Adrenal gland (tissue), 9 donors: ENCODE measurements at regions not wholly inside any gene's neighbourhood (a gene's known extent, or its start where the extent isn't known, plus 50 kb on each side); places are given as distances from the start of the nearest gene placed in this dataset.

Experiments used
- DNase-seq, 7 donors: peaks; one replicate each; pipeline ENCODE4 v3.0.0-alpha.2; 2019 to 2020
- H3K27ac ChIP-seq, 5 donors: fragments of 200-600 bp; sonication (generic) in 4 of 5; 1 replicate in 3 of 5; 2 replicates in 2 of 5; pipeline versions ENCODE4 v1.5.1 to v1.8.0; 2016 to 2020; ENCODE audit warnings: mild to moderate bottlenecking in 1 of 5
- H3K27me3 ChIP-seq: fragments of 200-600 bp; 2 replicates; pipeline ENCODE4 v1.8.0; 2021
- H3K36me3 ChIP-seq, 2 donors: fragments of 200-600 bp; replicated peaks in 1 of 2; 1 replicate in 1 of 2; 2 replicates in 1 of 2; pipeline versions ENCODE4 v1.5.1 to v1.8.0; 2018 to 2022
- H3K4me1 ChIP-seq, 2 donors: fragments of 200-600 bp; replicated peaks in 1 of 2; 1 replicate in 1 of 2; 2 replicates in 1 of 2; pipeline versions ENCODE4 v1.5.1 to v1.8.0; 2018 to 2021
- H3K4me3 ChIP-seq, 4 donors: fragments of 200-600 bp; sonication (generic) in 3 of 4; one replicate each; pipeline ENCODE4 v1.5.1; 2016 to 2018
- H3K9me3 ChIP-seq, 3 donors: fragments of 200-600 bp; sonication (generic) in 1 of 3; replicated peaks in 1 of 3; 1 replicate in 2 of 3; 2 replicates in 1 of 3; pipeline versions ENCODE4 v1.5.1 to v1.8.0; 2016 to 2021
- POLR2A ChIP-seq, 2 donors: fragments of 450-650 bp; IDR thresholded peaks; one replicate each; pipeline ENCODE4 v1.6.1; 2017; ENCODE audit warnings: antibody characterized with exemption in 2 of 2, mild to moderate bottlenecking in 2 of 2, moderate library complexity in 1 of 2
- WGBS, 4 donors: extraction: QIAGEN DNeasy Blood & Tissue Kit in 2 of 4; methylation state at CpG; one replicate each; pipeline versions ENCODE4 v1.1.5 to v1.1.7; 2013 to 2017; 5-methylcytosine and 5-hydroxymethylcytosine counted together
- intact Hi-C, 2 donors: fragments of 100-400 bp; cut with DNase I; formaldehyde crosslinking; loops; one replicate each; pipeline versions ENCODE4 v1.14.1 to v1.15.0; 2022 to 2023
- TF ChIP-seq, protein P1 (sequence below), 6 experiments: fragments of 450-650 bp in 4 of 6; fragments of 200-600 bp in 2 of 6; sonication (generic) in 1 of 6; IDR thresholded peaks; 1 replicate in 5 of 6; 2 replicates in 1 of 6; pipeline versions ENCODE4 v1.5.1 to v1.8.0; 2016 to 2021; ENCODE audit warnings: antibody characterized with exemption in 6 of 6, mild to moderate bottlenecking in 2 of 6, moderate library complexity in 1 of 6
- donor health status: healthy with polysubstance abuse.
- donor health status: Bipolar disorder and iron deficiency.
- donor health status: DM: yes; HTN: yes; CAD: no.
- donor health status: DM: no; HTN: no; CAD: no.
- donor health status: DM: no; HTN: no; CAD: no.

DNA sequence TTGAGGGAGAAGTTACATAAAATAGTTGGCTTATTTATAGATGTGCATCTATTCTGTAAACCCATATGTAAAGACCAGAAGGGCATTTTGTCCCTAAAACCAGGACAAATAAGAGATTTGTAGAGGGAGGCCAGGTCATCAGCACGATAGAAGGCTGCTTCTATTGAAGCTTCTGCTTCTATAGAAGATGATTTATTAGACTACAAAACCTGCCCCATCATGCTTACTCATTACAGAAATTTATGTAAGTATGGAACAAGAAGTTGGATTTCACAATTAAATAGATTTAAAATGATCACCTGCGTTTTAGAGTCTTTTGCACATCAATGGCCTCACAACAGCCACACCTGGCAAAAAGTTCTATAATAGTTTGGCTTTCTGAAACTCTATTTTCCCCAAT is 183.5 kb downstream of the DUSP10 start:
- no peak overlapping the region for H3K27ac ChIP-seq
- no peaks in the 10 kb centered on the region for H3K9me3 ChIP-seq
- H3K4me1 ChIP-seq = no peaks in the 10 kb centered on the region
- no peak overlapping the region for H3K4me3 ChIP-seq
- H3K36me3 ChIP-seq = no peaks in the 10 kb centered on the region
- intact Hi-C loops = no loop called here
- WGBS, 4 donors = 66 to 85% (median 76%) methylated on average over 2 of the region's 2 CpGs
- no peaks in the 10 kb centered on the region for H3K27me3 ChIP-seq
- DNase-seq = no peak
- TF ChIP-seq, protein P1, sequence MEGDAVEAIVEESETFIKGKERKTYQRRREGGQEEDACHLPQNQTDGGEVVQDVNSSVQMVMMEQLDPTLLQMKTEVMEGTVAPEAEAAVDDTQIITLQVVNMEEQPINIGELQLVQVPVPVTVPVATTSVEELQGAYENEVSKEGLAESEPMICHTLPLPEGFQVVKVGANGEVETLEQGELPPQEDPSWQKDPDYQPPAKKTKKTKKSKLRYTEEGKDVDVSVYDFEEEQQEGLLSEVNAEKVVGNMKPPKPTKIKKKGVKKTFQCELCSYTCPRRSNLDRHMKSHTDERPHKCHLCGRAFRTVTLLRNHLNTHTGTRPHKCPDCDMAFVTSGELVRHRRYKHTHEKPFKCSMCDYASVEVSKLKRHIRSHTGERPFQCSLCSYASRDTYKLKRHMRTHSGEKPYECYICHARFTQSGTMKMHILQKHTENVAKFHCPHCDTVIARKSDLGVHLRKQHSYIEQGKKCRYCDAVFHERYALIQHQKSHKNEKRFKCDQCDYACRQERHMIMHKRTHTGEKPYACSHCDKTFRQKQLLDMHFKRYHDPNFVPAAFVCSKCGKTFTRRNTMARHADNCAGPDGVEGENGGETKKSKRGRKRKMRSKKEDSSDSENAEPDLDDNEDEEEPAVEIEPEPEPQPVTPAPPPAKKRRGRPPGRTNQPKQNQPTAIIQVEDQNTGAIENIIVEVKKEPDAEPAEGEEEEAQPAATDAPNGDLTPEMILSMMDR (IDR thresholded peaks at IDR 0.05) = no peak
- no peak for TF ChIP-seq POLR2A (IDR thresholded peaks at IDR 0.05)

DNA sequence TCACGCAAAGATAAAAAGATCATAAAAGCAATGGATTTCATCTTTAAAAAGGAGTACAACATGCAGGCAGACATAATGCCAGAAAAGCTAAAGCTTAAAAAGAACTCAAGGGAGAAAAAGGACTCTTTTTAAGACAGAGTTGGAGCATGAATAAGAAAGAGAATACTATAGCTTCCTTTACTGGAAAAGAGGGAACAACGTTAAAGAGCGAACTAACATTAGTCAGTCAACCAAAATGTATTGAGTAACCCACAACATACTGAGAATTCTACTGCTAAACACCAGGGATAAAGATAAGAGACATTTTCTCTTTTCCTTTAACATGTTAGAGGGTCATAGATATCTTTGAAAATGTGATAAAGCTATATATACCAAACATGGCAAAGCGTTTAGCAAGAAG is 182.0 kb downstream of the DUSP10 start:
- no peaks in the 10 kb centered on the region for H3K27me3 ChIP-seq
- peaks cover 0 to under 1% of the 10 kb centered on the region in 2 donors for H3K4me1 ChIP-seq
- intact Hi-C loops = no loop called here
- no peaks in the 10 kb centered on the region for H3K9me3 ChIP-seq
- no peak overlapping the region for H3K4me3 ChIP-seq
- DNase-seq = no peak
- WGBS, 4 donors = 67 to 80% (median 74%) methylated on average over 4 of the region's 4 CpGs
- TF ChIP-seq, protein P1 (IDR thresholded peaks at IDR 0.05) = no peak
- TF ChIP-seq POLR2A (IDR thresholded peaks at IDR 0.05) = no peak
- no peaks in the 10 kb centered on the region for H3K36me3 ChIP-seq
- H3K27ac ChIP-seq = no peak overlapping the region

DNA sequence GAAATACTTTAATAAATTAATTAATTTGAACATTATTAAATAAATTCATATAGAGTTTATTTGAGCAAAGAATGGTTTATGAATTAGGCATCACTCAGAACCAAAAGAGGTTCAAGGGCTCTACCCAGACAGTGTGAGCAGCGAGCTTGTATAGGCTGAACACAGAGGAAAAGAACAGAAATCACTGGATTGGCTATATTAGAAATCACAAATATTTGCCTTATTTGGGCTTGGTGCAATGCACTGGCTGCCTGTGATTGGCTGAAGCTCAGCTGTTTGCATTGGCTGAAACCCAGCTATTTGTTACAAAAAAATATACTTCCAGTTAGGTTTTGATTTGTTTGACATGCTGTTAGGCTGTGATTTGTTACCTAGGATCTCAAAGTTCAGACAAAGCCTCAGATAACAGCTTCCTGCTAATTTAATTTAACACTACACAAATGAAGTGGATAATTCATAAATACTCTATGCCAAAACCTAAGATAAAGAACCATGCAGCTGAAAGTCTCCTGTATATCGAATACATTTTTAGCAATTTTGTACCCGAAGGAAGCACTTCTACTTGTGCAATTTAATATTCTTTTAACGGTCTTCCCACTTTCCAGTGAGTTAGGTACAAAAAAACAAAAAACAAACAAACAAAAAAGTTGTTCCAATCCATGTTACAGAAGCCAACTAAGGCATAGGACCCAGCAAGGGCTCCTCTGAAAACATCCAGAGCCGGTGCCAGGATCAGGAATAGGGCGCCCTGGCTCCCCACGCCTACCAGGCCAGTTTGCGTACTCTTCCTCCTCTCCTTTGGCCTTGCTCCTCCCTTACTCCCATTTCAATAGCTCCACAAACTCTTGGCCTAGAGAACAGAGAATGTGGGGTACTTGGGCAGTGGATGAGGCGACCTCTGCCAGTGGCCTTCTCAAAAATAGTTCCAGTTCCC is 179.1 kb downstream of the DUSP10 start:
- intact Hi-C loops = no loop called here
- Histone ChIP-seq H3K9me3 (no peaks in the 10 kb centered on the region), H3K4me1 (peaks cover 4 to 14% of the 10 kb centered on the region in 2 donors), H3K4me3 (no peak overlapping the region), H3K27ac (peak overlapping the region in 1 of 5 donors; percentile 50), H3K27me3 (no peaks in the 10 kb centered on the region), H3K36me3 (no peaks in the 10 kb centered on the region)
- TF ChIP-seq, protein P1 (IDR thresholded peaks at IDR 0.05) = no peak
- no peak for TF ChIP-seq POLR2A (IDR thresholded peaks at IDR 0.05)
- DNase-seq = no peak
- WGBS, 4 donors = 82 to 89% (median 86%) methylated on average over 9 of the region's 9 CpGs

DNA sequence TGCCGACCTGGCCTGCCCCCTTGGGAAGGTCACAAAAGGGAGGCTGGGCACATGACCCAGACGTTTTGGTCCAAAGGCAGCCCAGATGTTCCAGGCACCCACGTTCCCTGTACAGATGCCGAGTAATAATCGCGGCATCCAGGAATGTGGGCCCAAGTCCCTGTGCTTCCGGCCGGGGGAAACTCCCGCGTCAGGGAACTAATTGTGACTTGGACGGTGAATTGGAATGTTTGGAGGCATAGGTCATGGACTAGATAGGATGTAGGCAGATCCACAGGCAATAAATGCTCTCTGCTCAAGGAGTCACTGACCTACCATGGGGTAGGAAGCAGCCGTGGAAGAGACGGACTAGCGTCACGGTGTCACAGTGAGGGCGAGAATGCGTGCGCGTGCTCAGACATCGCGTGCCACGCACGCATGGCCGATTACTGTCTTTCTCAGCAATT is 178.4 kb downstream of the DUSP10 start:
- WGBS, 4 donors = 82 to 92% (median 89%) methylated on average over 16 to 24 of the region's 24 CpGs
- intact Hi-C loops = no loop called here

More for the DNA sequence above, 178.4 kb downstream of the DUSP10 start:
- Histone ChIP-seq H3K36me3 (no peaks in the 10 kb centered on the region), H3K27ac (peak overlapping the region in 2 of 5 donors; percentile 10 to 50), H3K27me3 (no peaks in the 10 kb centered on the region), H3K4me1 (peaks cover 6 to 14% of the 10 kb centered on the region in 2 donors), H3K4me3 (no peak overlapping the region), H3K9me3 (no peaks in the 10 kb centered on the region)
- TF ChIP-seq, protein P1 (IDR thresholded peaks at IDR 0.05) = no peak
- TF ChIP-seq POLR2A (IDR thresholded peaks at IDR 0.05) = no peak
- peak in 1 of 7 donors; percentile 63 for DNase-seq
